GM12865 (cell line): ENCODE measurements at regions not wholly inside any gene's neighbourhood (a gene's known extent, or its start where the extent isn't known, plus 50 kb on each side); places are given as distances from the start of the nearest gene placed in this dataset.

Experiments used
- DNase-seq: peaks from one replicate; pipeline ENCODE4 v3.0.0; 2010; ENCODE audit warnings: low read depth
- H3K4me3 ChIP-seq: 2 replicates; pipeline ENCODE4 v1.5.1; 2011; ENCODE audit warnings: mild to moderate bottlenecking, low read depth, low read length, control low read depth
- CTCF ChIP-seq: IDR thresholded peaks from 2 replicates; pipeline ENCODE4 v1.5.1; 2011; ENCODE audit warnings: low read length, control low read depth, low read depth, inconsistent platforms; ENCODE audit not compliant: insufficient read depth; ENCODE audit errors: missing control alignments

- no peak for DNase-seq
- TF ChIP-seq CTCF, result no peak
- H3K4me3 ChIP-seq, result no peak overlapping the region
These were observed 174.5 kb downstream of the FGF18 start for GRCh38 chr5:171593976-171594375.

DNA sequence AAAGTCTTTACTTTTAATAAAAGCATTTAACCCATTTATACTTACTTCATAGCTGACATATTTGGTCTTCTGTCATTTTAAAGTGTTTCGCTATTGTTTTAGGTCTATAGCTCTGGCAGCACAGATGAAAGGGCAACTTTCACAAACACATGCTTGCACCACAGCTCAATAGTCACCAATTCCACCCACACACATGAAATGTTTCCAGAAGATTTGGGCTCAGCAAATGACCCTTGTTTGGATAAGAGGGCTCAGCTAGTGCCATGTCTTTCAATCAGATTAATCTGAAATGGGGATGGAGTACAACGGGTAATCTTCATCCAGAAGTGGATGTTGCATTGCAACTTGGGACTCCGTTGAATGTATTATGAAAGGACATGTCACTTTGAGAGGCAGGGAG lies 176.0 kb downstream of the FGF18 start:
- TF ChIP-seq CTCF, result no peak

DNA sequence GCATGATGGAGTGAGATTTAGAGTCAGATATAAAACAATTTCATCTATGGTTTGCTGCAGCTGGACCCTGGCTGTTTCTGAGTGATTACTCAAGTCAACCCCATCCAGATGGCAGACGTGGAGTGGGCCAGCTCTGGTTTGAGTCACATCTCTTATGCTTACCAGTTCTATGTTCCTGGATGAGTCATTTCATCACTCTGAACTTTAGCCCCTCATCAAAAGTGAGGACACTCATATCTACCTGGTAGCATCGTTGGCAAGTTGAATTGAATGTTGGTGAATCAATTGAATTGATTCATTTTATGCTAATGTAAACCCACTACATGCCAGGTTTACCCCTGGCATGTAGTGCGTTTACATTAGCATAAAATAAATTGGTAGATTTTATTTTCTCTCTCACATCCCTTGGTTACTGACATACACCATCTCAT lies 176.4 kb downstream of the FGF18 start:
- no peak for TF ChIP-seq CTCF
- H3K4me3 ChIP-seq, result no peak overlapping the region
- peak; percentile 64 for DNase-seq

More for the DNA sequence above, 176.0 kb downstream of the FGF18 start:
- DNase-seq, result no peak
- H3K4me3 ChIP-seq, result no peak overlapping the region

DNA sequence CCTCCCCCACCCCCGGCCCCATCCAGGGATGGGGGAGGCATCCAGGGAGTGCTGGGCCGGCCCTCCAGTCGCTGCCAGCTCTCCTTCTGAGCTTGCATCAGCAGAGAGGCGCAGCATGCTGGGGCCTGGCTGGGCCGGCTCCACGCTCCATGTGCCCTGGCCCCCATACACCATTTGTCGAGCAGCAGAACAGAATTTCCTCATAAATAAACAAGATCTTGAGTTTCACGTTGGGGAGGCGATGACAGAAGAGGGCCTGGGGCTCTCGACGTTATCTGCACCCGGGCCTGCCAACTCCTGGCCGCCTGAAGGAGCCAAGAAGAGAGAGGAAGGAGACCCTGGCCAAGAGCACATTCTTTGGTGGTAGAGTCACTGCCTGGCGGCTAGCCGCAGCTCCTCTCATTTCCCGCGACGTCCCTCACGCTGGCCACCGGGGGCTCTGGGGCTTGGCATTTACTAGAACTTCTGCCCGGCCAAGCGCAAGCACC lies 177.0 kb downstream of the FGF18 start:
- DNase-seq, result no peak
- no peak overlapping the region for H3K4me3 ChIP-seq
- no peak for TF ChIP-seq CTCF

- H3K4me3 ChIP-seq, result no peak overlapping the region
- no peak for DNase-seq
These were observed 178.6 kb downstream of the FGF18 start for GRCh38 chr5:171597946-171598640.

DNA sequence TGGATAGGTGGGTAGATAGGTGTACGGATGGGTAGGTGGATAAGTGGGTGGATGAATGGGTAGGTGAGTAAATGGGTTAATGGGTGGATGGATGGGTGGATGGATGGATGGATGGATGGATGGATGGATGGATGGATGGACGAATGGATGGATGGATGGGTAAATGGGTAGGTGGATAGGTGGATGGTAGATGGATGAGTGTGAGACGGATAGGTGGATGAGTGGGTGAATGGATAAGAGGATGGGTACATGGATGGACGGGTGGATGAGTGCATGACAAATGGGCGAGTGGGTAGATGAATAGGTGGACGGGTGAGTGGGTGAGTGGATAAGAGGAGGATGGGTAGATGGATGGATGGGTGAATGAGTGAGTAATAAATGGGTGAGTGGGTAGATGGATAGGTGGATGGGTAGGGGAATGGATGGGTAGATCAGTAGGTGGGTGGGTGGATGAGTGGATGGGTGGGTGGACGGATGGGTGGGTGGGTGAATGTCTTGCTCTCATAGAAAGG lies 179.2 kb downstream of the FGF18 start:
- no peak for TF ChIP-seq CTCF
- H3K4me3 ChIP-seq, result no peak overlapping the region
- no peak for DNase-seq

More at GRCh38 chr5:171597946-171598640, 178.6 kb downstream of the FGF18 start:
- TF ChIP-seq CTCF, result peak; percentile 10
